NCI-H1930 (cell line): ENCODE measurements at regions not wholly inside any gene's neighbourhood (a gene's known extent, or its start where the extent isn't known, plus 50 kb on each side); places are given as distances from the start of the nearest gene placed in this dataset.

ENCODE experiments used
- DNase-seq, 2 experiments: peaks; one replicate each; lab custom pipeline; 2025; lab: John Stamatoyannopoulos, UW

DNA sequence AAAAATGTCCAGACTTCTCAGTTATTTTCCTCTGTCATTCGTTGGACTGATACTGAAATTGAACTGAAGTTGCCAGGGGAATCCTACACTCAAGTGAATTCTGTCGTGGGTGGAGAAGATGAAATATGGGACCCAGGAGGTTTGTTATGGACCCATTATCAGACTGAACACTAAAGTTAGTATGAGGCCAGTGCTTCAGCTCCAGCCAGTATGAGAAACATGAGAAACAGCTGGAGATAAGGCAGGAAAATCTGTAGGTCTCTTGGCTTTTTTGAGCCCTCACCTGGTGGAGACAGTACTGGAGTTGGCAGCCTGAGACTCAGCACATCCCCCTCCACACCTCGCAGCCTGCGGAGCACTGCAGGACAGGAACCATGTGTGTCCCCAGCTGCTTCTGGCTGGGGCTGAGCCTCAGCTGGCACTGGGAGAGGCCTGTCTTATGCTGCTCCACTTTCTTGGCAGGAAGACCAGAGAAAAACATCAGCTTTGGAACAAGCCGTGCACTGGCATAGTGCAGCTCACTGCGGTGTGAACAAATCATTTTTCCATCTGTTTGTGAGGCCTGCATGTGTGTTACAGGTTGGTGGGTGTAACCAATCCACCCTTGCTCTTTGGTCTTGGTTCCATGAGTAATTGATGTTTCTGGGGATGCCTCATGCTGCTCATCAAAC, 641.0 kb downstream of the FGF9 start:
- no peak for DNase-seq

DNA sequence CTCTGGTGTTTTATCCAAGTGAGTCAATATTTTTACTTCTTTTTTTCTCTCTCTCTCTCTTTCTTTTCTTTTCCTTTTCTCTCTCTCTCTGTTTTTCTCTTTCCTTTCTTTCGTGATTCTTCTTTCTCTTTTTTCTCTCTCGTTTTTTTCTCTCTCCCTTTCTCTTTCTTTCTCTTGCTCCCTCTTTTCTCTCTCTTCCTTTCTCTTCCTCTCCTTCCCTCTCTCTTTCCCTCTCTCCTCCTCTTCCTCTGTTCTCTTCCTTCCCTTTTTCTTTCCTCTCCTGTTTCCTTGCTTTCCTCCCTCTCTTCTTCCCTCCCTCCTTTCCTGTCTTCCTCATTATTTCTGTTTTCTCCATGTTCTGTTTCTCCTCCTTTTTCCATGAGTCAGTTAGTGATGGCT, 641.5 kb downstream of the FGF9 start:
- no peak for DNase-seq

DNA sequence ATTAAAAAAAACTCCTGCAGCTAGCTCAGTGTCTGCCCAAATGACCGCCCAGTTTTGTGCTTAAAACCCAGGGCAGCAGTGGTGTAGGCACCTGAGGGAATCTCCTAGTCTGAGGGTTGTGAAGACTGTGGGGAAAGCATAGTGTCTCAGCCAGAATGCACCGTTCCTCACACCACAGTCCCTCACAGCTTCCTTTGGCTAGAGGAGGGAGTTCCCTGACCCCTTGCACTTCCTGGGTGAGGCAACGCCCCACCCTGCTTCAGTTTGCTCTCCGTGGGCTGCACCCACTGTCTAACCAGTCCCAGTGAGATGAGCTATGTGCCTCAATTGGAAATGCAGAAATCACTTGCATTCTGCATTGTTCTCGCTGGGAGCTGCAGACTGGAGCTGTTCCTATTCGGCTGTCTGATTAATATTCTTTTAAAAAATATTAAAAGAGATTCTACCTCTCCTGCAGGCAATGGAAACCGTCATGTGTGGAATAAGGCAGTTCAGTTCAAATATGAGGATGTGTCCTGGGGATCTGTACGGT, 645.7 kb downstream of the FGF9 start:
- no peak for DNase-seq

DNA sequence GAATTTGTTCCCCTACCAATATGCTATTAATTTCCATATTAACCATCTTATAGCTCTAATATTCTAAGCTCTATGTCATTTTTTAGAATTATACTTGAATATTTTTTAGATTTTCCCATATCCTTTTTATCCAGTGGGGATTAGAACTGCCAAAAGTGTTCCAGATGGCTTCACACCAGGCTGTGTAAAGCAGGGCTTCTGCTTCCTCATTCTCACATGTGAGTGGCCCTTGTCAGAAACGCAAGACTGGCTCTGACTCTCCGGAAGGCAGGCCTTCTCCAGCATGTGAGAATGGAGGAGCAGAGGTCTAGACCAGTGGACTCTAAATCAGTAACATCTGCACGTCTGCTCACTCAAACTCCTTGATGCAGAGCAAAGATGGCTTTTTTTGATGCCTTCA, 650.1 kb downstream of the FGF9 start:
- no peak for DNase-seq

DNA sequence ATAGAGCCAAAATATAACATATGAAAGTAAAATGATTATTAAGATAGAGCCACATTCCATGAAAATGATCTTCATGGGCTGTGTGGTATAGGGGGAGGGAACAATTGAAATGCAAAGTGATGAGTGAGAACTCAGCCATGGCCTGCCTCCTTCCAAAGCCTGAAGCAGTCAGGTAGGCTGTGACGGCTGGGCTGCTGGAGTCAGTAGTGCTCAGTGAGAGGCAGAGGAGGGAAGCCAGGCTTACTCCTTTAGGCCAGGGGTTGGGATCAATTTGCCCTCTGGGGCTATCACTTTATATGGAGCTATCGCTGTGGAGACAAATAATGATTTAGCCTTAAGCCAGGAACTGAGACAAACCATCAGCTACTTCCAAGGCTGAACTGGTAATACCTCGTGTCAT, 654.9 kb downstream of the FGF9 start:
- no peak for DNase-seq

DNA sequence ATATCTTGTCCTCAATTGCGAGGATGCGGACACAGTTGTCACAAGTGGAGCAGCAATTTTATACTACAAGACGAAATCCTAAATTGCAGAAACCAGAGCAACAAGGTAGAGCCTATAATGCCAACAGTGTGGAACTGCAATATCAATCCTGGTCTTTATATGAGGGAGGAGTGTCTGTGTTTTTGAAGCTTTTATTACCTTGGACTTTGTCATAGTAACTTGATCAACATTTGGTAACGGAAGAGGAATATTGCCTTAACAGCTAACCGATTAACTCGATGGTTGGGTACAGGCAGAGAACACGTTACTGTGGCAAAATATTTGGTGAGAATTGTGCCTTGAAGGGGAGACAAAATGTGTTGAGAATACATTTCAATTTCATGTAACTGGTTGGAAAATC, 661.5 kb downstream of the FGF9 start:
- DNase-seq = no peak

DNA sequence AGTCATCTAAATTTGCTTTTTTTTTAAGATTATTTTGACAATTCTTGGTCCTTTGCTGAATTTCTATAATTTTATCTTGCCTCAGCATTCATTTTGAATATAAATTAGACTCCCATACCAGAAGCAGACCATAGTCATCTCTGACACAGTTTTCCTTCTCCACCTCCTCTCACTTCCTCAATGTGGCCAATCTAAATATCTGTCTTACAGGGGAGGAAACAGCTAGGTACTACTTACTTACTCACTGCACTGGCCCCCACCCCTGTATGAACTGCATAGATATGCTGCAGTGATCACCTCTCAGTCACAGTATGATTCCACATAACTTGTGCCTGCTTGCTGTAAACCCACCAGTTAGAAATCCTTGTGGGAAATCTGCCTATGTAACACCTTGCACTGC, 665.6 kb downstream of the FGF9 start:
- no peak for DNase-seq

DNA sequence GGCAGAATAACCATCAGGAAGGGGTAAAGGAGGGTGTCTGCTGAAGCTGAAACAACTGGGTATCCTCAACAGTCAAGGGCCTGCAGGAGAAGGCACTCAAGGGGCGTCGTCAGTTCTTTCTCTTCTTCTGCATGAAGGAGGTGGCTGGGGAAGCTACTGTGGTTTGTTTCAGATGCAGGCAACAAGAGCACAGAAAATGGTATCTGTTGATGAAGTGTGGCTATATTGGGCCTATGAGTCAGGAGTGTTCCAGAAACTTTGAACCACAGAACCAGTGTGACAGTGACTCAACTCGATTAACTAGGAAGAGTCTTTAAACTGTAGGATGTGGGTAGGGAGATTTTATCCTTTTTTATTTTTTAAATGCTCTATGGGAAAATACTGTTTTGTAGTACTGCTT, 686.3 kb downstream of the FGF9 start:
- DNase-seq = no peak

DNA sequence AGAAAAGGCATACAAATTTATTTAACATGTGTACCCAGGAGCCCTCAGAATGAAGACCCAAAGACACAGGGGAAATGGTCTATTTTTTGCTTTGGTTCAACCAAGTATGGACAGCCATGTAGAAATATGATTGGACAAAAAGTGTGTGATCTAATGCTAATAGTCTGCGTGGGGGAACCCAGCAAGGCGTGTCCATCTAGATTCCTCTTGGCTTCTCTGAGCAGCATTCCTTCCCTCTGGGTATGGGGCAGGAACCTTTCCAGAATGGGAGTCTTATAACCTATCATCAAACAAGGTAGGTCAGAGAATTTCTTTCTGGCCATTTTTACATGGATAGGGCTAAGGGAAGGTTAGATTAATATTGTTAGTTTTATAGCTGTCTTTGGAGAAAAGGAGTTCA, 698.2 kb downstream of the FGF9 start:
- DNase-seq = no peak

DNA sequence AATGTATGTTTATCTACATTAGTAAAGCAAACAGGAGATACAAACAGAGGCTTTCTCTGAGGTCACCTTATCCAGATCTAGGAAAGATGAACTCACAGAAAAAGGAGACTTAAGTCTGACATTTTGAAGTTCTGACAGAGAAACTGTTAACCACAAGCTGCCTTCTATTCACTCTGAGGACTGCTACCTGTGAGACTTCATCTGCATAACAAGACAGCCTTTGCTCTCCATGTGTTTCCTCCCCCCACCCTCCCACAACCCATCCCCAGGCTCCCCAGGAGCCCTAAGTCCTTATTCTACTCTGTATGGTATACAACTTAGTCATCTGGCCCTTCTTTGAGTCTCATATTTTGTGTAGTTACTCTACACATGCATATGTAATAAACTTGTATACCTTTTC, 699.0 kb downstream of the FGF9 start:
- DNase-seq = no peak

DNA sequence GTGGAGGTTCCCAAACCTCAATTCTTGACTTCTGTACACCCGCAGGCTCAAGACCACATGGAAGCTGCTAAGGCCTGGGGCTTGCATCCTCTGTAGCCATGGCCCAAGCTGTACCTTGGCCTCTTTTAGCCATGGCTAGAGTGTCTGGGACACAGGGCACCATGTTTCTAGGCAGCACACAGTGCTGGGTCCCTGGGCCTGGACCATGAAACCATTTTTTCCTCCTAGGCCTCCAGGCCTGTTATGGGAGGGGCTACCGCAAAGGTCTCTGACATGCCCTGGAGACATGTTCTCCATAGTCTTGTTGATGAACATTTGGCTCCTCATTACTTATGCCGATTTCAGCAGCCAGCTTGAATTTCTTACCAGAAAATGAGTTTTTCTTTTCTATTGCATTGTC, 701.4 kb downstream of the FGF9 start:
- no peak for DNase-seq

DNA sequence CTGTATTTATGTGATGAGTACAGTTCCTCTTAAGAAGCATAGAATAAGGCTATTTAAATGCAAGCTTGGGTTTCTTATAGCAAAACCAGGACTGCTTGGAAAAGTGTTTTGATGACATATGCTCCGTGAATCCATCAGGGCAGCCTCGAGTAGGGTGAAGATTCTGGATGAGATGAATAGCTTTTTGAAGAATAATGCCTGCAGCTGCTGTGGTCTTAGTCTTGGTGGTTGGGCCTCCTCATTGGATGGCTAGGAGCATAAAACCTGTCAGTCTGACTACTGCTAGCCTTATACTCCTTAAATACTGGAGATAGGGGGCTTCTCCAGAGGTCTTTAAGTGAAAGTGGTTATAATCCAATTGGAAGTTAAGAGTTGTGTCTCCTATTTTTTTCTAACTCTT, 704.3 kb downstream of the FGF9 start:
- DNase-seq = no peak

DNA sequence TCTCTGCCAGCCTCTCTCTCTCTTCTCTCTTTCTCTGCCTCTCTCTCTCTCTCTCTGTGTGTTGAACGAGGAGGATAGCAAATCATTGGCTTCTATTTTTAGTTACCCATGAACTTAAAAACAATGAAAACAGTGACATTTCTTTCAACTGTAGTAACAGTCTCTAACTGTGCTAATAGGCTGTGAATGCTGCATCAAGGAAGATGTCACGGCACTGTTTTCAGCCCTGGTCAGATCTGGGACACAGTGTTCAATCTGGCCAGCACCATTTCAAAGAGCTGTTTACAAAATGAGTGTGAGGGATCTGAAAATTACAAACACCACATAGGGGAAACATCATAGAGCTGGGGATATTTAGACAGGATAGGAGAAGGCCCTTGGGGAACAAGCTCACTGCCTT, 717.0 kb downstream of the FGF9 start:
- no peak for DNase-seq

DNA sequence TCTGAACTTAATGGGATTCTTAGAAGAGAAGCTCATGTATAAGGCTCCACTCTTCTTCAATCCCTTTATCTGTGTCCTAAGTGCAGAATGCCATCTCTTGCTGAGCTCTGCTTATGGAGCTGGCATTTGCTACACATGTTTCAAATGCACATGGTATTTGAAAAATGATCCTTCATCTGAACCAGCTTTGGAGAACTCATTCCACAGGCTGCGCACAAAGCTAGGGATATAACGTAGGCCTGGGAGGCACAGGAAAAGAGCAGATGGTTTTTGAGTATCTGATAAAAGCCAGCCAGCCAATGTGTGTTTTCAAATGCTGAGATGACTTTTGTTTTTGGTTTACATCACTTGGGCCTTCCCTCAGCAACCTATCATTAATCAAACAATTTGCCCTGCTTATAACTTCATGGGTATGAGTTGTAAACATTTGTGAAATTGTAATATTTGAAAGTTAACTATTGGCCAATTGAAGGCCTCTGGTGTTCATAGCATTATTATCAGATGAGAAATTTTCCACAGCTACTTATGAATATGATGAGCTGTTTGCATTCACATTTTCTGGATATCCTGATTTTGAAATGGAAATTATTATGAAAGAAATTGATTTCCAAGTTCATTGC, 729.0 kb downstream of the FGF9 start:
- DNase-seq = no peak

DNA sequence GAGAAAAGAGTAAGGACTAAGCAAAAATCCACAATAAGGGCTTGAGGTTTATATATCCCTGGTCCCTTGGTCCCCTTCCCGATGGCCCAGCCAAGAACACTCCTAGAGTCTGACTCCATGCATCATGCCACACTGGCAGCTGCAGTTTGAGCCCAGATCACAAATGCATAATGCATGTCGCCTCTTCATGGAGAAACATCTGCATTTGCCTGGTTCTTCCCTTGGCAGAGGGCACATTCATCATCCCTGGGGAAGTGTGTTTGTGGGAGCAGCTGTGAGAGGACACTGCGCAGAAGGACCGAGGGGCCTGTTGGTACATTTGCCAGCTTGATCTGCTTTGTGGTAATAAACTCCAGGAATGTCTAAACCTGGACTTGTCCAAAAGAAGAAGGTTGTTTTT, 731.8 kb downstream of the FGF9 start:
- no peak for DNase-seq

DNA sequence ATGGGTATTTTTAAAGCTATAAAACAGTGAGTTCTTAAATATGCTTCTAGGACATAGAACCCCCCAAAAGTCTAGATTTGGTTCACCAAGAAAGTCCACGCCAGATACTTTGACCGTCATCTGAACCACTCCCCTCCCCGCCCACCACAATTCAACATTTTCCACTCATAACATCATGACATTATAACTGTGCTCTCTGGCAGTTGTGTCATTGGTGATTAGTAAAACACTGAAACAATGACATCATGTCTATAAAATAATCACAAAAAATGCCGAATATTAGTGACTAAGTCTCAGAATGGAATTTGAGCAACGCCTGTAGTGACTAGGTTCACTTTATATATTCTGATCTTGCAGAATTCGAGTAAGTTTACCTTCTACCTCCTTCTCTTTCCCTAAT, 732.3 kb downstream of the FGF9 start:
- DNase-seq = no peak

DNA sequence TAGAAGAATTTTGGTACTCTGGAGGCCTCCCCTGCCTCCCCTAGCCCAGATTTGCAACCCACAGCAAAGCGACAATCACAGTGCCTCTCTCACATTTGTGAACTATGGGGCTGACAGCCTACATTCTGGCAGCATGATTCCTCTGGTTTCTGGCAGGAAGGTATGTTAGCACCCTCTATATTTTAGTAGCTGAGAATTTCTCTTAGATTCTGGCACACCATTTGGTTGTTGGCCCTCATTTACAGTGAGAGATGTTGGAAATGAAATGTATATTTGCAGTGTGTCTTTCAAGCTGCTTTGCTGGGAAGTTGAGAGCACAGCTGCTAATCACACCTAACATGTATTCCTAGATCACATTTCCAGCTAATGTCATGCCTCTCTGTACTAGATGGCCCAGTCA, 735.0 kb downstream of the FGF9 start:
- no peak for DNase-seq

DNA sequence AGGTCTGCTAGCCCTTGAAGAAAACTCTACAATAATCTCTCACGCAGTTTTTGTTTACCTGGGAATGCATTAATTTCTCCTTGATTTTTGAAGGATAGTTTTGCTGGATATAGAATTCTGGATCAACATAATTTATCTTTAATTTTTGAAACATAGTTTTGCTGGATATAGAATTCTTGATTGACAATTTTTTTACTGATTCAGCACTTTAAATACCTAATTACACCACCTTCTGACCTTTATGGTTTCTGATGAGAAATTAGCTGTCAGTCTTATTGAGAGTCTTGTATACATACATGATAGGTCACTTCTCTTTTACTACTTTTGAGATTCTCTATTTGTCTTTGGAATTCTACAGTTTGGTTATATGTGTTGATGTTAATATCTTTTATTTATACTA, 741.6 kb downstream of the FGF9 start:
- no peak for DNase-seq

DNA sequence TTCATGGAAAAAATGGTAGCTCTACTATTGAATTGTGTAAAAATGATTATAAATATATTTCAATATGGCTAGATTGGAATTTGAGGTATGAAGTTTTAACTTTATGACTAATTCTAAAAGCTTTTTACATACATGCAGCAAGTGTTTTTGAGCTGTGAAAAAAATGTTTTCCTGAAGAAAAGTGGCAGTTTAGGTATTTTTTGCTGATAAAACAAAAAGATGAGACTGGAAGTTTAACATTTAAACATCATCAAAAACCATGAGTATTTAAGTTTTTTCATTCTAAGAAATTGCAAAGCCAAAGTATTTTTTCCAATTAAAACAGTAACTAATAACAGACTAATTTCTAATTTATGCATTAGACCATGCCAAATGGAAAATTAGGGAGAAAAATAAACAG, 751.1 kb downstream of the FGF9 start:
- DNase-seq = no peak

DNA sequence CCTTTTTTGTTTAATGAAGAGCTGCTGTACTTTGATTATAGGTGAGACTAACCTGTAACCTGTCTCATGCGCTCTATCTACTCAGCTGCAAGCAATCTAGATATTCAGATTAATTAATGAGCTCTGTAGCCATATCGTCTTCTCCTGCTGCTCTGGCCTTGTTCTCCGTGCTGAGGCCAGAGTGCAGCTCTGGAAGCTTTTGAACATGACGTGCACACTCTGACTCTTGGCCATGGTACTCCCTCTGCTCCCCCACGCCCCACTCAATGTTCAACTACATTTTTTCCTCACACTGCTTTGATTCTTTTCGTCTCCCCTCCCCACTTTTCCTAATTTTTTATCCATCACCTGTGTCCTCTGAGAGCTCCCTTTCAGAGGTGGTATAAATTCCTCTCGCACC, 751.8 kb downstream of the FGF9 start:
- DNase-seq = no peak

DNA sequence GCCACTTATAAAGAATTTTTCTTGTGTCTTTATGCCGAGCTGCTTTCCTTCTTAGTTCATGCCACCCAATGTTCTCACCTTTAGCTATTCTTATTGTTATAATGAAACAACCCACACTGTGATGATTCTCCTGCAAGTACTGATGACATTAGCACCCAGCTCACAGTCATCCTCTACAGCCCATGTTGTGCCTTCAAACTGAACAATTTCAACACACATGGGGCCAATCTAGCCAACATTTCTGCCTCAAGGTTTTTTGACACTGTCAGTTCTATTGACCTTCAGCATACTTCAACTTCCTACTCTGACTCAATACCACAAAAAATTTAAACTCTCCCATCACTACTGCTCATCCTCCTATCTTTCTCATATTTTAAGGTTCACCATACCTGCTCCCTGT, 752.4 kb downstream of the FGF9 start:
- DNase-seq = no peak

DNA sequence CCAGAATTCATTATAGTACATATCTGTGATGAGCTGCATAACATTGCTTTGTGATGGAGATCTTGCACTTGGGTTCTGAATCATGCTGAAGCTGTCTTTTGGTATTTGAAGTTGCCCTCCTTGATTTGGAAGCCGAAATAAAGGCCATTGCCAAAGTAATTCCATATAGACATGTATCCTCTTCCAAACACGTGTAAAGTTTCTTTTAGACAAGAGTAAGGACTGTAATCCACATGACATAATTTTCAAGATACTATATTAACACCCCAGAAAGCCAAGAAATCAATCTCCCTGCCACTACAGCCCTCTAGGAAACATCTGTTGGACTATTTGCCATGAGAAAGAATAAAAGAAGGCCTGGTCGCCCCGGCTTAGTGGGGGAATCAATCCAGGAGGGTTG, 754.2 kb downstream of the FGF9 start:
- DNase-seq = no peak

DNA sequence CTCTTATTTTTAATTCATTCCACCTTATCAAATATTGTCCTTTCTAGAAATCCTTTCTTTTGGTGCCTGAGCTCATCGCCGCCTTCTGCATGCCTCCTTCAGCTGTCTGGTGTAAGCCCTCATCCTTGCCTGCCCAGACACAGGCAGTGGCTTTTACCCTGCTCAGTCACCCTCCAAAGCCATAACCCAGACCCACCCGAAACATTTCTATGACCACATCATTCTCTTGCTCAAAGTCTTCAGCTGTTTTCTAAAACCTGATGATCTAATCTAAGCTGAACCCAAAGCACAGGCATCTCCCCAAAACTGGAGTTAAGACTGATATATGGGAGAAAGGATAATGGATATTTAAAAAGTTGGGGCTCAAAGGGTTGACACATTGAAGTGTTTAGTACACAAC, 753.7 kb upstream of the SGCG start:
- no peak for DNase-seq

DNA sequence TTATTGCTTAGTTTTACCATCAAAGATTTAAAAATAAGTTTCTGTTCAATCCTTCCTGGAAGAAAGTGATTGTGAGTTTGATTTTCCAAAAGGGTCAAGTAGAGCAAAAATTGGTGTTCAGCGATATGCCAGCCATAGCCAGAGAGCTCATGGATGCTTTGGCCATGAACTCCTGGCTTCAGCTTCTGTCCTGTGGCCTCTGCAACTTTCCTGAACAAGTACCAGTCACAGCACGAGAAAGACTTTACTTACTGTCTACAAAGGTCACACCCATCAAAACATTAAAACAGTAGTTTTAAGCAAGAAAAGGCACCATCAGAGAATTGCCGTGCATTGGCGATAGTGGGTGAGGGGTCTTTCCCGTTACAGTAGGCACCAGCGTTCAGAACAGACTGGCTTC, 753.0 kb upstream of the SGCG start:
- DNase-seq = no peak
